ENCODE measurements at regions not wholly inside any gene's neighbourhood (a gene's known extent, or its start where the extent isn't known, plus 50 kb on each side); places are given as distances from the start of the nearest gene placed in this dataset.

DNA sequence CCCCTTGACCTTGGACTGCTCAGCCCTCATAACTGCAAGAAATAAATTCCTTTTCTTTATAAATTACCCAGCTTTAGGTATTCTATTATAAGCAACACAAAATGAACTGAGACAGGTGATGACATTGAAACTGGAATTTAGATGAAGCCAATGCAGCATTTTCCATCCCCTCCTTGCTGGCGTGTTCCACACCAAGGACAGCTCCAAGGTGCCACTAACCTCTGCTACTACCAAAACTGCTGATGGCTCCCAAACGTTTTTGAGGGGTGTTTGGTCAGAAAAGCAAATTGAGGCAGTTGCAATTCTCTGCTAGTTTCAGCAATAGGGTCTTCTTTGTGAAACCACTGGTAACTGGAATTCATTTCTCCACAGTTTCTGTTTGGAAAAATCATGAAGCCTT is 124.8 kb downstream of the DRD1 start:
- TF ChIP-seq, protein P1, sequence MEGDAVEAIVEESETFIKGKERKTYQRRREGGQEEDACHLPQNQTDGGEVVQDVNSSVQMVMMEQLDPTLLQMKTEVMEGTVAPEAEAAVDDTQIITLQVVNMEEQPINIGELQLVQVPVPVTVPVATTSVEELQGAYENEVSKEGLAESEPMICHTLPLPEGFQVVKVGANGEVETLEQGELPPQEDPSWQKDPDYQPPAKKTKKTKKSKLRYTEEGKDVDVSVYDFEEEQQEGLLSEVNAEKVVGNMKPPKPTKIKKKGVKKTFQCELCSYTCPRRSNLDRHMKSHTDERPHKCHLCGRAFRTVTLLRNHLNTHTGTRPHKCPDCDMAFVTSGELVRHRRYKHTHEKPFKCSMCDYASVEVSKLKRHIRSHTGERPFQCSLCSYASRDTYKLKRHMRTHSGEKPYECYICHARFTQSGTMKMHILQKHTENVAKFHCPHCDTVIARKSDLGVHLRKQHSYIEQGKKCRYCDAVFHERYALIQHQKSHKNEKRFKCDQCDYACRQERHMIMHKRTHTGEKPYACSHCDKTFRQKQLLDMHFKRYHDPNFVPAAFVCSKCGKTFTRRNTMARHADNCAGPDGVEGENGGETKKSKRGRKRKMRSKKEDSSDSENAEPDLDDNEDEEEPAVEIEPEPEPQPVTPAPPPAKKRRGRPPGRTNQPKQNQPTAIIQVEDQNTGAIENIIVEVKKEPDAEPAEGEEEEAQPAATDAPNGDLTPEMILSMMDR (conservative IDR thresholded peaks at IDR 0.05; ENCODE audit: low read length): no peak
- DNase-seq (ENCODE audit: low read depth): no peak

DNA sequence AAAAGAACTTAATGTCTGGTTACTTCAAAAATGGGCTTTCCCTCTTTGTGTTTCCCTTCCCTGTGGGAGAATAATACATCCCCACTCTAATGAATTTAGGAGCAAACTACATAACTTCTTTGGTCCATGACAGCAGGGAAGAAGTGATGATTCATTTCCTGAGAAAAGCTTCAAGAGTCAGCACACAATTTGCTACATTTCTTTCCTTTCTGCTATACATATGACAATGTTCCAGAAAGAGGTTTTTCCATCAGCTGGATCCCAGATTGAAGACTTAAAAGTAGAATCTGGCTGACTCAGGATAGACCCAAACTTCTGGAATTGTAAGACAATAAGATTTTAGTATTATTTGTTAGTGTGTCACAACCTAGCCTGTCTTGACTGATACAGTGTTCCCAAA is 126.1 kb downstream of the DRD1 start:
- H3K4me3 ChIP-seq (ENCODE audit: low read length): no peak overlapping the region
- TF ChIP-seq, protein P1 (conservative IDR thresholded peaks at IDR 0.05; ENCODE audit: low read length): no peak
- DNase-seq (ENCODE audit: low read depth): no peak

More for the DNA sequence above, 124.8 kb downstream of the DRD1 start:
- H3K4me3 ChIP-seq (ENCODE audit: low read length): no peak overlapping the region

DNA sequence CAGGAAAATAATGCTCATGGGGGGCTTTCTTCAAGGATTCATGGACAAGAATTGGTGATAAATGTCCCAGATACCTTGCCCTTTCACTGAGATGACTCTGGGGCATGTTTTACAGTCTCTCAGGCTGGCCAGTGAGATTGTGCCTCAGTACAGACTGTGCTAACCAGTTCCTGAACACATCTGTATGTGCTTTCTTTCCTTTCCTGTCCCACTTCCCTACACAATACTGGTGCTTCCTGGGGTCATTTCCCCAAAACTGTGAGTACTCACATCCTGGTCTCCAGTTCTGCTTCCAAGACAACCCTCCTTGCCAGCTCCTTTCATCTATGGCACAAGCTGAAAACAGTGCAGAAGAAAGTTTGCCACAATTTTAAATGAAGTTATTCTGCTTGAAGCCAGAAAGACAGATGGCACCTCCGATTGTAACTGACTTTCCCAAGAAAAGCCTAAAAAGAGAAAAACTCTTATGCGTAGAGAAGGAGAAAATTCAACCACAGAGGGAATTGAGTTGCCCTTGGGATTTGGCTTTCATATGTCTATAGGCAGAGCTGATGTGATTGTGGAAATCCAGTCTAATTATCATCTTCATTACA is 134.7 kb downstream of the DRD1 start:
- H3K4me3 ChIP-seq (ENCODE audit: low read length): no peak overlapping the region
- TF ChIP-seq, protein P1 (conservative IDR thresholded peaks at IDR 0.05; ENCODE audit: low read length): no peak
- no peak for DNase-seq (ENCODE audit: low read depth)

DNA sequence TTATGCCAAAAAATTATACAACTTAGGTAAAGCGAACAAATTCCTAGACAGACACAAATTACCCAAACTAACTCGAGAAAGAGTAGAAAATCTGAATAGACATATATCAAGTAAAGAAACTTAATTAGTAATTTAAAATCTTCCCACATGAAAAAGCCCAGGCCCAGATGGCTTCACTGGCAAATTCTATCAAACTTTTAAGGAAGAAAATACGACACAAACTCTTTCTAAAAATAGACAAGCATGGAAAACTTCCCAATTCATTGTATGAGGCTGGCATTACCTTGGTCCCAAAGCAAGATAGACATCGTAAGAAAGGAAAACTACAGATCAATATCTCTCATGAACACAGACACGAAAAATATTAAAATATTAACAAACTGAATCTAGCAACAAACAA is 135.3 kb downstream of the DRD1 start:
- no peak overlapping the region for H3K4me3 ChIP-seq (ENCODE audit: low read length)
- TF ChIP-seq, protein P1 (conservative IDR thresholded peaks at IDR 0.05; ENCODE audit: low read length): no peak
- no peak for DNase-seq (ENCODE audit: low read depth)

DNA sequence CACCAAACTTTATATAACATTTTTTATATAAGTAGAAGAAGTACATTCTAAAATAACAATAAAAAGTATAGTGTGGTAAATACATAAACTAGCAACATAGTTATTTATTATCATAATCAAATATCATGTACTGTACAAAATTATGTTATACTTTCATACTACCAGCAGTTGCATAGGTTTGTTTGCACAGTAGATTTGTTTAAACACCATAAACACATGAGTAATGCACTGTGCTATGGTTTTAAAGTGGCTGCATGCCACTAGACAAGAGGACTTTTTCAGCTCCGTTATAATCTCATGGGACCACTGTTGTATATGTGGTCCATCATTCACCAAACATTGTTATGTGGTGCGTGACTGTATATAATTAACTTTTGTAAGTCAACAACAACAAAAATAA is 137.6 kb downstream of the DRD1 start:
- DNase-seq (ENCODE audit: low read depth): no peak
- TF ChIP-seq, protein P1 (conservative IDR thresholded peaks at IDR 0.05; ENCODE audit: low read length): no peak
- no peak overlapping the region for H3K4me3 ChIP-seq (ENCODE audit: low read length)

DNA sequence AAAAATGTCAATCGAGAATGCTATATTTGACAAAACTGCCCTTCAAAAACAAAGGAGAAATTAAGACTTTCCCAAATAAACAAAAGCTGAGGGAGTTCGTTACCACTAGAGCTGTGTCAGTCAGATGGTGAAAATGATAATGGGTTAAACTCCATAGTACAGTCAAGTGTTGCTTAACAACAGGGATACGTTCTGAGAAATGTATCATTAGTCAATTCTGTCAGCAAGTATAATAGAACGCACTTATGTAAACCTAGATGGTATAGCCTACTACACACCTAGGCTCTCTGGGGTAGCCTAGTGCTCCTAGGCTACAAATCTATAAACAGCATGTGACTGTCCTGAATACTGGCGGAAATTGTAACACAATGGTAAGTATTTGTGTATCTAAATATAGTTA is 138.7 kb downstream of the DRD1 start:
- DNase-seq (ENCODE audit: low read depth): no peak

DNA sequence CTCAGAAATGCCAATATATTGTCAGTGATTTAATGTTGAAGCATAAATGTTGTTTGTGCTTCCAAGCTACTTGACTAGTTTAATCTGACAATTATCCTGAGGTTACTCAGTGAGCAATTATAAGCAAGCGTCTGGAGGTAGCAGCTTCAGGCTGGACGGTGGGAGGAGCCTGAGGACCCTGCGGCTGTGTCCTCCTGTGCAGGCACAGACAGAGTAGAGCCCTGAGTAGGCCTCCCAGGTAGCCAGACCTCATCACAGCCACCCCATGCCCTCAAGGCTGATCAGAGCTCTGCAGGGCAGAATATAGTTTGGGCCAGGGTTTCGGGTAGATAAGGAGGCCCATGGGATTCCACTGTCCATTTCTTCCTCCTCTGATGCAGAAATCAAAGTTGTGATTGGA is 153.6 kb downstream of the DRD1 start:
- TF ChIP-seq, protein P1 (conservative IDR thresholded peaks at IDR 0.05; ENCODE audit: low read length): no peak
- no peak for DNase-seq (ENCODE audit: low read depth)
- no peak overlapping the region for H3K4me3 ChIP-seq (ENCODE audit: low read length)

More for the DNA sequence above, 138.7 kb downstream of the DRD1 start:
- no peak overlapping the region for H3K4me3 ChIP-seq (ENCODE audit: low read length)
- TF ChIP-seq, protein P1 (conservative IDR thresholded peaks at IDR 0.05; ENCODE audit: low read length): no peak
